HG03103 (cell line): ENCODE measurements at regions not wholly inside any gene's neighbourhood (a gene's known extent, or its start where the extent isn't known, plus 50 kb on each side); places are given as distances from the start of the nearest gene placed in this dataset.

ENCODE experiments used
- ATAC-seq: cut with Tn5 transposase; IDR thresholded peaks from one replicate; pipeline ENCODE4 v1.9.1; 2021; ENCODE audit warnings: low read depth; ENCODE audit not compliant: unreplicated experiment

GRCh38 chr5:57832875-57833274 is 350.3 kb upstream of the ACTBL2 start:
- no peak for ATAC-seq

GRCh38 chr5:57831932-57832331 is 349.3 kb upstream of the ACTBL2 start:
- ATAC-seq: no peak

- ATAC-seq: no peak
Measured at GRCh38 chr5:57831090-57831489, 348.5 kb upstream of the ACTBL2 start.

GRCh38 chr5:57828221-57828620 is 345.6 kb upstream of the ACTBL2 start:
- no peak for ATAC-seq

GRCh38 chr5:57825031-57825686 is 342.5 kb upstream of the ACTBL2 start:
- ATAC-seq: no peak

GRCh38 chr5:57824623-57825022 is 342.0 kb upstream of the ACTBL2 start:
- ATAC-seq: no peak

- no peak for ATAC-seq
Measured at GRCh38 chr5:57824047-57824446, 341.4 kb upstream of the ACTBL2 start.

- ATAC-seq: no peak
Measured at GRCh38 chr5:57822651-57823050, 340.0 kb upstream of the ACTBL2 start.

- ATAC-seq: no peak
Measured at GRCh38 chr5:57818397-57818796, 335.8 kb upstream of the ACTBL2 start.

GRCh38 chr5:57817924-57818323 is 335.3 kb upstream of the ACTBL2 start:
- no peak for ATAC-seq

- no peak for ATAC-seq
Measured at GRCh38 chr5:57817001-57817453, 334.4 kb upstream of the ACTBL2 start.

- ATAC-seq: no peak
Measured at GRCh38 chr5:57816108-57816507, 333.5 kb upstream of the ACTBL2 start.

- no peak for ATAC-seq
Measured at GRCh38 chr5:57805732-57806131, 323.1 kb upstream of the ACTBL2 start.

GRCh38 chr5:57805170-57805569 is 322.6 kb upstream of the ACTBL2 start:
- no peak for ATAC-seq

- ATAC-seq: no peak
Measured at GRCh38 chr5:57804505-57804904, 321.9 kb upstream of the ACTBL2 start.

GRCh38 chr5:57804007-57804444 is 321.4 kb upstream of the ACTBL2 start:
- no peak for ATAC-seq

- no peak for ATAC-seq
Measured at GRCh38 chr5:57802131-57802530, 319.5 kb upstream of the ACTBL2 start.

GRCh38 chr5:57795203-57795602 is 312.6 kb upstream of the ACTBL2 start:
- ATAC-seq: no peak

- ATAC-seq: no peak
Measured at GRCh38 chr5:57791875-57792274, 309.3 kb upstream of the ACTBL2 start.

GRCh38 chr5:57785946-57786345 is 303.3 kb upstream of the ACTBL2 start:
- ATAC-seq: no peak

- ATAC-seq: no peak
Measured at GRCh38 chr5:57784121-57784520, 301.5 kb upstream of the ACTBL2 start.

GRCh38 chr5:57783693-57784092 is 301.1 kb upstream of the ACTBL2 start:
- ATAC-seq: no peak

GRCh38 chr5:57780961-57781325 is 298.3 kb upstream of the ACTBL2 start:
- ATAC-seq: no peak
